ENCODE measurements at regions not wholly inside any gene's neighbourhood (a gene's known extent, or its start where the extent isn't known, plus 50 kb on each side); places are given as distances from the start of the nearest gene placed in this dataset.

DNA sequence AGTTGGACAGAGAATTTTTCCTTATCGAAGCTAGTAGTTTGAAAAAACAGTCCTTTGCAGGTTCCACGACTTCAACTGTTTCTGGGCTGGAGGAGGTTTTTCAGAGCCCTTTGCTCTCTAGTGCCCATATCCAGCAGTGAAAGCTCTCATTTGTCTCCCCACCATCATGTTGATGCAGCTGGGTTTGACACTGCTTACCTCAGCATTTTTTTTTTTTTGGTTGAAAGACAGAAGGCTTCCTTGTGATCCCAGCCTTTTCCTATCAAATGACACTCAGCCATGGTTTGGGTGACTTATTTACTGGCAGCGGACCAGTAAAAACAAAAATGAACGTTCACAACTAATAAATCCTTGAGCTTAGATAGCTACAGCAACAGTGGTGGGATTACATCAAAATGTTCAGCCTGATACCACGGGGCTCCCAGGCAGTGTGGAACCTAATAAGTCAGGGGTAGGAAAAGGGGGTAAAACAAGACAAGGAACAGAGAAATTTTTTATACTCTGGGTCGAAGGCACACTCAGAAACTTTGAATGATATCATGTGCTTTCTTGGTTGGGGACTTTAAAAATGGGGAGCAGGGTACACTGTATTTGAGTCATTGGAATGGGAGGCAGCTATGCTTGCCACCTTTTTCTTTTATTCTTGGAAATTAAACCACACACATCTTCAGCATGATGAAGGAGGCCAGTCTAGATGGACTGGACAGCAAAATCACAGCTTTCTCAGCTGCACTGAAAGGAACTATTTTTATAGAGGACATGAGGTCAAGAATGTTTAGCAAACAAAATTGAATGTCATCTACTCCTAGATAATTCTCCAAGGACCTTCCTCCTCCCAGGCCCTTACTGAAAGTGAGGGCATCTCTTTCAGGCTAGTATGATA, 308.9 kb upstream of the MPDZ start:
- Histone ChIP-seq H3K27me3 (ENCODE audit: control insufficient read depth in 4 of 4, insufficient read depth in 4 of 4, low read length in 3 of 4) (no peaks in the 10 kb centered on the region), H3K27ac (ENCODE audit: low read depth in 1 of 2, low read length in 2 of 2) (no peak overlapping the region), H3K4me3 (ENCODE audit: low read depth in 1 of 3, low read length in 3 of 3) (no peak overlapping the region), H3K9ac (ENCODE audit: low read depth in 1 of 2, low read length in 2 of 2) (no peak overlapping the region), H3K9me3 (ENCODE audit: control insufficient read depth in 4 of 4, low read length in 3 of 4) (no peaks in the 10 kb centered on the region), H3K36me3 (ENCODE audit: control insufficient read depth in 4 of 4, insufficient read depth in 3 of 4, low read depth in 1 of 4, low read length in 3 of 4) (no peaks in the 10 kb centered on the region), H3K4me1 (ENCODE audit: control insufficient read depth in 4 of 4, insufficient read depth in 4 of 4, low read length in 3 of 4) (peaks cover 0 to 3% (median under 1%) of the 10 kb centered on the region in 4 donors)
- TF ChIP-seq NR2F2 (IDR thresholded peaks at IDR 0.05) = peak; percentile 42
- no peak for TF ChIP-seq JUND (IDR thresholded peaks at IDR 0.05)
- no peak for DNase-seq (ENCODE audit: low spot score)
- 58% methylated on average over 6 of the region's 6 CpGs for WGBS

- no peaks in the 10 kb centered on the region for H3K27me3 ChIP-seq (ENCODE audit: control insufficient read depth in 4 of 4, insufficient read depth in 4 of 4, low read length in 3 of 4)
- WGBS = 88% methylated on average over 9 of the region's 9 CpGs
- no peak overlapping the region for H3K9ac ChIP-seq (ENCODE audit: low read depth in 1 of 2, low read length in 2 of 2)
- no peak for TF ChIP-seq HNF4A (conservative IDR thresholded peaks at IDR 0.05)
- no peak for TF ChIP-seq REST (IDR thresholded peaks at IDR 0.05)
- TF ChIP-seq FOXA2 (IDR thresholded peaks at IDR 0.05) = no peak
- TF ChIP-seq, protein P1, sequence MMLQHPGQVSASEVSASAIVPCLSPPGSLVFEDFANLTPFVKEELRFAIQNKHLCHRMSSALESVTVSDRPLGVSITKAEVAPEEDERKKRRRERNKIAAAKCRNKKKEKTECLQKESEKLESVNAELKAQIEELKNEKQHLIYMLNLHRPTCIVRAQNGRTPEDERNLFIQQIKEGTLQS (IDR thresholded peaks at IDR 0.05) = no peak
- no peak for TF ChIP-seq HNF4G (IDR thresholded peaks at IDR 0.05)
- no peak for TF ChIP-seq SP1 (IDR thresholded peaks at IDR 0.05)
- no peak for TF ChIP-seq JUND (IDR thresholded peaks at IDR 0.05)
- TF ChIP-seq GABPA (IDR thresholded peaks at IDR 0.05 in 1 of 2, conservative IDR thresholded peaks at IDR 0.05 in 1 of 2) = no peak
- no peak for TF ChIP-seq TAF1 (conservative IDR thresholded peaks at IDR 0.05)
- TF ChIP-seq, protein P2, sequence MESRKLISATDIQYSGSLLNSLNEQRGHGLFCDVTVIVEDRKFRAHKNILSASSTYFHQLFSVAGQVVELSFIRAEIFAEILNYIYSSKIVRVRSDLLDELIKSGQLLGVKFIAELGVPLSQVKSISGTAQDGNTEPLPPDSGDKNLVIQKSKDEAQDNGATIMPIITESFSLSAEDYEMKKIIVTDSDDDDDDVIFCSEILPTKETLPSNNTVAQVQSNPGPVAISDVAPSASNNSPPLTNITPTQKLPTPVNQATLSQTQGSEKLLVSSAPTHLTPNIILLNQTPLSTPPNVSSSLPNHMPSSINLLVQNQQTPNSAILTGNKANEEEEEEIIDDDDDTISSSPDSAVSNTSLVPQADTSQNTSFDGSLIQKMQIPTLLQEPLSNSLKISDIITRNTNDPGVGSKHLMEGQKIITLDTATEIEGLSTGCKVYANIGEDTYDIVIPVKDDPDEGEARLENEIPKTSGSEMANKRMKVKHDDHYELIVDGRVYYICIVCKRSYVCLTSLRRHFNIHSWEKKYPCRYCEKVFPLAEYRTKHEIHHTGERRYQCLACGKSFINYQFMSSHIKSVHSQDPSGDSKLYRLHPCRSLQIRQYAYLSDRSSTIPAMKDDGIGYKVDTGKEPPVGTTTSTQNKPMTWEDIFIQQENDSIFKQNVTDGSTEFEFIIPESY (IDR thresholded peaks at IDR 0.05) = no peak
- H3K4me3 ChIP-seq (ENCODE audit: low read depth in 1 of 3, low read length in 3 of 3) = no peak overlapping the region
- no peak for DNase-seq (ENCODE audit: low spot score)
- no peaks in the 10 kb centered on the region for H3K9me3 ChIP-seq (ENCODE audit: control insufficient read depth in 4 of 4, low read length in 3 of 4)
- peaks cover 0 to 3% (median under 1%) of the 10 kb centered on the region in 4 donors for H3K4me1 ChIP-seq (ENCODE audit: control insufficient read depth in 4 of 4, insufficient read depth in 4 of 4, low read length in 3 of 4)
- no peaks in the 10 kb centered on the region for H3K36me3 ChIP-seq (ENCODE audit: control insufficient read depth in 4 of 4, insufficient read depth in 3 of 4, low read depth in 1 of 4, low read length in 3 of 4)
- H3K27ac ChIP-seq (ENCODE audit: low read depth in 1 of 2, low read length in 2 of 2) = no peak overlapping the region
These were observed 308.1 kb upstream of the MPDZ start for GRCh38 chr9:13587571-13587970.
